CD14-positive monocyte (primary cell): ENCODE measurements at regions not wholly inside any gene's neighbourhood (a gene's known extent, or its start where the extent isn't known, plus 50 kb on each side); places are given as distances from the start of the nearest gene placed in this dataset.

Experiments
- DNase-seq, 3 donors: peaks; one replicate each; pipeline ENCODE4 v3.0.0-alpha.2; 2011 to 2022
- H2AFZ ChIP-seq: 2 replicates; pipeline ENCODE4 v1.6.0; 2012; ENCODE audit warnings: mild to moderate bottlenecking, low read depth, low read length, inconsistent platforms; ENCODE audit not compliant: insufficient read depth, poor library complexity, severe bottlenecking
- H3K27ac ChIP-seq, 2 donors: 1 replicate in 1 of 2; 2 replicates in 1 of 2; pipeline ENCODE4 v1.5.1; 2012 to 2013; ENCODE audit warnings: low read length in 2 of 2, control low read depth in 1 of 2, inconsistent platforms in 1 of 2, low read depth in 1 of 2, mild to moderate bottlenecking in 1 of 2
- H3K27me3 ChIP-seq, 2 donors: one replicate each; pipeline versions ENCODE4 v1.6.0 to v1.6.1; 2011 to 2013; ENCODE audit warnings: low read length in 2 of 2; ENCODE audit not compliant: control insufficient read depth in 2 of 2, insufficient read depth in 2 of 2
- H3K36me3 ChIP-seq, 2 donors: replicated peaks in 1 of 2; 1 replicate in 1 of 2; 2 replicates in 1 of 2; pipeline versions ENCODE4 v1.5.1 to v1.6.1; 2012 to 2013; ENCODE audit warnings: low read length in 2 of 2, control low read depth in 1 of 2, inconsistent platforms in 1 of 2, mild to moderate bottlenecking in 1 of 2; ENCODE audit not compliant: insufficient read depth in 2 of 2, control insufficient read depth in 1 of 2
- H3K4me1 ChIP-seq, 2 donors: 1 replicate in 1 of 2; 2 replicates in 1 of 2; pipeline versions ENCODE4 v1.5.1 to v1.6.1; 2012 to 2013; ENCODE audit warnings: low read length in 2 of 2, control low read depth in 1 of 2, inconsistent platforms in 1 of 2, mild to moderate bottlenecking in 1 of 2, moderate library complexity in 1 of 2; ENCODE audit not compliant: insufficient read depth in 2 of 2, control insufficient read depth in 1 of 2
- H3K4me2 ChIP-seq: replicated peaks from 2 replicates; pipeline ENCODE3; 2012; ENCODE audit warnings: low read length, moderate library complexity, mild to moderate bottlenecking; ENCODE audit not compliant: poor library complexity, severe bottlenecking; ENCODE audit errors: extremely low read depth
- H3K4me3 ChIP-seq, 3 experiments: fragments of 200-600 bp in 1 of 3; sonication (generic) in 1 of 3; replicated peaks in 1 of 3; 1 replicate in 2 of 3; 2 replicates in 1 of 3; pipeline ENCODE4 v1.5.1; 2011 to 2013; ENCODE audit warnings: low read length in 3 of 3, mild to moderate bottlenecking in 3 of 3, control low read depth in 2 of 3, low read depth in 2 of 3, inconsistent platforms in 1 of 3, moderate library complexity in 1 of 3
- H3K79me2 ChIP-seq: 2 replicates; pipeline ENCODE4 v1.6.0; 2012; ENCODE audit warnings: mild to moderate bottlenecking, control low read depth, inconsistent platforms, low read length, moderate library complexity; ENCODE audit not compliant: insufficient read depth
- H3K9ac ChIP-seq: 2 replicates; pipeline ENCODE4 v1.6.0; 2017; ENCODE audit warnings: low read length, mild to moderate bottlenecking; ENCODE audit not compliant: insufficient read depth, poor library complexity, severe bottlenecking
- H3K9me3 ChIP-seq, 2 donors: replicated peaks in 1 of 2; 1 replicate in 1 of 2; 2 replicates in 1 of 2; pipeline versions ENCODE4 v1.5.1 to v1.6.1; 2012 to 2013; ENCODE audit warnings: low read length in 2 of 2, control low read depth in 1 of 2; ENCODE audit not compliant: control insufficient read depth in 1 of 2, insufficient read depth in 1 of 2
- H4K20me1 ChIP-seq: 2 replicates; pipeline ENCODE4 v1.6.0; 2012; ENCODE audit warnings: mild to moderate bottlenecking, low read length, control low read depth, moderate library complexity; ENCODE audit not compliant: insufficient read depth
- H3K27ac Mint-ChIP-seq, 7 donors: one replicate each; pipeline ENCODE4 v1.8.0; 2020; ENCODE audit warnings: mild to moderate bottlenecking in 7 of 7, mixed read lengths in 7 of 7, moderate library complexity in 6 of 7, inconsistent platforms in 2 of 7
- H3K27me3 Mint-ChIP-seq, 3 donors: one replicate each; pipeline ENCODE4 v1.8.0; 2021 to 2022; ENCODE audit warnings: low read depth in 3 of 3, mild to moderate bottlenecking in 3 of 3, mixed read lengths in 3 of 3, moderate library complexity in 3 of 3, inconsistent platforms in 1 of 3
- H3K36me3 Mint-ChIP-seq, 2 donors: one replicate each; pipeline ENCODE4 v1.8.0; 2020; ENCODE audit warnings: mixed read lengths in 2 of 2, inconsistent platforms in 1 of 2, mild to moderate bottlenecking in 1 of 2
- H3K4me1 Mint-ChIP-seq: one replicate; pipeline ENCODE4 v1.8.0; 2020; ENCODE audit warnings: mild to moderate bottlenecking, mixed read lengths
- H3K4me3 Mint-ChIP-seq, 2 donors: one replicate each; pipeline ENCODE4 v1.8.0; 2020; ENCODE audit warnings: mild to moderate bottlenecking in 2 of 2, mixed read lengths in 2 of 2, moderate library complexity in 1 of 2
- H3K9me3 Mint-ChIP-seq, 7 donors: one replicate each; pipeline ENCODE4 v1.8.0; 2020 to 2022; ENCODE audit warnings: mixed read lengths in 7 of 7, mild to moderate bottlenecking in 6 of 7, moderate library complexity in 6 of 7, inconsistent platforms in 2 of 7
- CTCF ChIP-seq: fragments of 200-600 bp; IDR thresholded peaks from one replicate; pipeline ENCODE4 v1.8.0; 2022; ENCODE audit warnings: antibody characterized with exemption, mild to moderate bottlenecking
- WGBS: methylation state at CpG from one replicate; pipeline ENCODE4 v1.1.5; 2013; ENCODE audit warnings: missing lambda C conversion rate; ENCODE audit not compliant: insufficient coverage; 5-methylcytosine and 5-hydroxymethylcytosine counted together
- intact Hi-C, 2 donors: fragments of 100-400 bp; cut with micrococcal nuclease; formaldehyde crosslinking; loops; one replicate each; pipeline versions ENCODE4 v1.15.0 to v1.15.1; 2023

GRCh38 chr16:35750157-35750689, 2290.8 kb downstream of the TP53TG3F start:
- H3K4me1 Mint-ChIP-seq: no peaks in the 10 kb centered on the region
- intact Hi-C loops: no loop called here
- 85% methylated on average over 4 of the region's 9 CpGs for WGBS
- Histone ChIP-seq H4K20me1 (no peaks in the 10 kb centered on the region), H3K4me3 (no peak overlapping the region), H3K4me2 (no peak overlapping the region), H2AFZ (no peak overlapping the region), H3K4me1 (no peaks in the 10 kb centered on the region), H3K27me3 (no peaks in the 10 kb centered on the region), H3K27ac (no peak overlapping the region), H3K9me3 (peaks cover 96 to 97% of the 10 kb centered on the region in 2 donors), H3K9ac (no peak overlapping the region), H3K36me3 (no peaks in the 10 kb centered on the region), H3K79me2 (no peaks in the 10 kb centered on the region)
- peaks cover 58 to 90% (median 80%) of the 10 kb centered on the region in 7 donors for H3K9me3 Mint-ChIP-seq
- DNase-seq: no peak
- H3K4me3 Mint-ChIP-seq: no peak overlapping the region
- H3K27me3 Mint-ChIP-seq: peaks cover 0 to 3% (median 0%) of the 10 kb centered on the region in 3 donors
- TF ChIP-seq CTCF: no peak
- no peaks in the 10 kb centered on the region for H3K36me3 Mint-ChIP-seq
- no peak overlapping the region for H3K27ac Mint-ChIP-seq

- Mint-ChIP-seq H3K4me1 (no peaks in the 10 kb centered on the region), H3K27ac (no peak overlapping the region), H3K9me3 (peaks cover 60 to 91% (median 75%) of the 10 kb centered on the region in 7 donors), H3K27me3 (peaks cover 0 to 3% (median 0%) of the 10 kb centered on the region in 3 donors), H3K4me3 (no peak overlapping the region), H3K36me3 (no peaks in the 10 kb centered on the region)
- no peaks in the 10 kb centered on the region for H3K79me2 ChIP-seq
- no peaks in the 10 kb centered on the region for H3K36me3 ChIP-seq
- no peaks in the 10 kb centered on the region for H3K27me3 ChIP-seq
- H3K9ac ChIP-seq: no peak overlapping the region
- H3K9me3 ChIP-seq: peaks cover 96 to 99% of the 10 kb centered on the region in 2 donors
- H4K20me1 ChIP-seq: no peaks in the 10 kb centered on the region
- H3K4me1 ChIP-seq: no peaks in the 10 kb centered on the region
- 92% methylated on average over 12 of the region's 13 CpGs for WGBS
- intact Hi-C loops: no loop called here
- no peak overlapping the region for H2AFZ ChIP-seq
- H3K4me2 ChIP-seq: no peak overlapping the region
- no peak overlapping the region for H3K4me3 ChIP-seq
- TF ChIP-seq CTCF: no peak
- DNase-seq: no peak
- no peak overlapping the region for H3K27ac ChIP-seq
Measured at GRCh38 chr16:35750701-35751104, 2291.3 kb downstream of the TP53TG3F start.
